K562 (cell line): ENCODE measurements at regions not wholly inside any gene's neighbourhood (a gene's known extent, or its start where the extent isn't known, plus 50 kb on each side); places are given as distances from the start of the nearest gene placed in this dataset.

Experiments used
- ATAC-seq: fragments of 200-7000 bp; cut with Tn5 transposase; 3 replicates; pipeline ENCODE4 v1.9.1; 2020; ENCODE audit warnings: moderate library complexity
- BruUV-seq: library from RNA; stranded (reverse); fragments of 400-500 nt; replicated peaks from 2 replicates; lab custom pipeline; 2021; lab: Mats Ljungman, UMichigan
- CTCF ChIA-PET: fragments of 300-600 bp; formaldehyde crosslinking; extraction: SDS; loops from one replicate; lab custom pipeline; 2021; ENCODE audit warnings: low intra/inter-chr PET ratio; lab: Yijun Ruan, JAX
- POLR2A ChIA-PET: fragments of 300-600, 350-650 bp; sonication (Branson Sonifier 250); formaldehyde crosslinking; extraction: SDS; loops from one replicate; lab custom pipeline; 2021; ENCODE audit warnings: antibody characterized with exemption, inconsistent platforms; lab: Yijun Ruan, JAX
- DNase-seq, 4 experiments: peaks; one replicate each; pipeline versions ENCODE4 v3.0.0 to v3.0.0-alpha.2; 2011 to 2018; ENCODE audit warnings: low spot score in 3 of 4, mixed read lengths in 3 of 4; ENCODE audit errors: extremely low read depth in 1 of 4
- FAIRE-seq: peaks from 2 replicates; lab custom pipeline; 2011; peaks lifted over from hg19 to GRCh38; lab: Jason Lieb, UNC
- H2AFZ ChIP-seq: 2 replicates; pipeline ENCODE4 v1.6.0; 2011; ENCODE audit warnings: low read depth, low read length, control low read depth, inconsistent platforms
- H3K27ac ChIP-seq: fragments of 200-600 bp; 3 replicates; pipeline ENCODE4 v1.8.0; 2011; ENCODE audit warnings: low read depth, mild to moderate bottlenecking, control low read depth, inconsistent platforms, low read length, moderate library complexity, mixed read lengths; ENCODE audit errors: extremely low read depth
- H3K27me3 ChIP-seq, 2 experiments: fragments of 300-600 bp in 1 of 2; 2 replicates in 1 of 2; 3 replicates in 1 of 2; pipeline versions ENCODE4 v1.6.0 to v1.8.0; 2011; ENCODE audit warnings: inconsistent platforms in 2 of 2, low read length in 2 of 2, mild to moderate bottlenecking in 1 of 2, mixed read lengths in 1 of 2, moderate library complexity in 1 of 2; ENCODE audit not compliant: control insufficient read depth in 2 of 2, insufficient read depth in 2 of 2
- H3K36me3 ChIP-seq: fragments of 300-600 bp; 3 replicates; pipeline ENCODE4 v1.8.0; 2011; ENCODE audit warnings: mild to moderate bottlenecking, low read length, inconsistent platforms; ENCODE audit not compliant: control insufficient read depth, insufficient read depth
- H3K4me1 ChIP-seq, 2 experiments: fragments of 200-600 bp in 1 of 2; replicated peaks in 1 of 2; 2 replicates in 1 of 2; 3 replicates in 1 of 2; pipeline versions ENCODE4 v1.5.1 to v1.8.0; 2011; ENCODE audit warnings: inconsistent platforms in 2 of 2, low read length in 2 of 2, mild to moderate bottlenecking in 1 of 2, mixed read lengths in 1 of 2, moderate library complexity in 1 of 2; ENCODE audit not compliant: control insufficient read depth in 2 of 2, insufficient read depth in 2 of 2
- H3K4me2 ChIP-seq: 2 replicates; pipeline ENCODE4 v1.6.1; 2011; ENCODE audit warnings: low read length, control low read depth, inconsistent platforms, mixed read lengths; ENCODE audit not compliant: insufficient read depth
- H3K4me3 ChIP-seq: fragments of 200-600 bp; sonication (generic), shearing (Covaris generic); 2 replicates; pipeline ENCODE4 v1.5.1; 2016; ENCODE audit warnings: control low read depth, inconsistent platforms
- H3K79me2 ChIP-seq: fragments of 200-600 bp; 3 replicates; pipeline ENCODE4 v1.8.0; 2011; ENCODE audit warnings: low read length, inconsistent platforms; ENCODE audit not compliant: control insufficient read depth, insufficient read depth
- H3K9ac ChIP-seq, 2 experiments: 2 replicates each; pipeline versions ENCODE4 v1.6.0 to v1.6.1; 2011; ENCODE audit warnings: low read depth in 2 of 2, low read length in 2 of 2, control low read depth in 1 of 2, inconsistent platforms in 1 of 2, mild to moderate bottlenecking in 1 of 2, mixed read lengths in 1 of 2; ENCODE audit not compliant: insufficient read depth in 1 of 2
- H3K9me1 ChIP-seq: one replicate; pipeline ENCODE4 v1.6.0; 2011; ENCODE audit warnings: inconsistent platforms, mild to moderate bottlenecking, low read length, moderate library complexity; ENCODE audit not compliant: control insufficient read depth, insufficient read depth
- H3K9me3 ChIP-seq: replicated peaks from 2 replicates; pipeline ENCODE4 v1.5.1; 2011; ENCODE audit warnings: low read depth, low read length, inconsistent platforms; ENCODE audit not compliant: control insufficient read depth, insufficient read depth
- H4K20me1 ChIP-seq: replicated peaks from 2 replicates; pipeline ENCODE4 v1.6.1; 2011; ENCODE audit warnings: low read length, inconsistent platforms, mixed read lengths; ENCODE audit not compliant: control insufficient read depth, insufficient read depth
- BRD4 ChIP-seq: fragments of 200-600 bp; sonication (generic); IDR thresholded peaks from 2 replicates; pipeline ENCODE4 v1.6.1; 2017; ENCODE audit warnings: inconsistent platforms
- E2F8 ChIP-seq: fragments of 450-650 bp; IDR thresholded peaks from 2 replicates; pipeline ENCODE4 v1.7.1; 2018; ENCODE audit warnings: mild to moderate bottlenecking, low read depth; ENCODE audit not compliant: partially characterized antibody
- GABPB2 ChIP-seq: fragments of 250-450 bp; sonication (Bioruptor Pico); conservative IDR thresholded peaks from 2 replicates; pipeline ENCODE4 v1.5.1; 2021; ENCODE audit warnings: mild to moderate bottlenecking
- MTA3 ChIP-seq: fragments of 450-650 bp; formaldehyde crosslinking; IDR thresholded peaks from 2 replicates; pipeline ENCODE4 v1.6.1; 2017; ENCODE audit warnings: mild to moderate bottlenecking, borderline replicate concordance
- MYC ChIP-seq, 2 experiments: fragments of 250-450 bp in 1 of 2; sonication (Bioruptor Pico) in 1 of 2; IDR thresholded peaks; 2 replicates each; pipeline versions ENCODE4 v1.5.1 to v1.6.1; 2012 to 2021; ENCODE audit warnings: low read depth in 2 of 2, borderline replicate concordance in 1 of 2, improper control_type of control experiment in 1 of 2, low read length in 1 of 2, mild to moderate bottlenecking in 1 of 2, moderate library complexity in 1 of 2
- PML ChIP-seq: IDR thresholded peaks from 2 replicates; pipeline ENCODE4 v1.6.1; 2012; ENCODE audit warnings: low read length, inconsistent platforms
- POLR3A ChIP-seq: IDR thresholded peaks from 2 replicates; pipeline ENCODE4 v1.6.1; 2011; ENCODE audit warnings: borderline replicate concordance, mild to moderate bottlenecking, moderate library complexity; ENCODE audit not compliant: insufficient read length, insufficient read depth; ENCODE audit errors: extremely low read depth
- PYGO2 ChIP-seq: fragments of 450-650 bp; IDR thresholded peaks from 2 replicates; pipeline ENCODE4 v1.6.1; 2016; ENCODE audit warnings: mild to moderate bottlenecking, missing genetic modification characterization, moderate library complexity, missing compliant biosample characterization
- RBM25 ChIP-seq: fragments of 200-400 bp; formaldehyde crosslinking; IDR thresholded peaks from 2 replicates; pipeline ENCODE4 v1.6.1; 2018; ENCODE audit warnings: low read length, low read depth, moderate library complexity; ENCODE audit not compliant: severe bottlenecking
- SIN3A ChIP-seq, 2 experiments: fragments of 150-350 bp in 1 of 2; IDR thresholded peaks; 2 replicates each; pipeline ENCODE4 v1.6.1; 2011 to 2016; ENCODE audit warnings: borderline replicate concordance in 2 of 2, low read depth in 2 of 2, low read length in 2 of 2, mild to moderate bottlenecking in 2 of 2, moderate library complexity in 2 of 2; ENCODE audit not compliant: control insufficient read depth in 1 of 2
- SMARCC2 ChIP-seq: fragments of 450-650 bp; IDR thresholded peaks from 2 replicates; pipeline ENCODE4 v1.6.1; 2017; ENCODE audit warnings: antibody characterized with exemption, moderate library complexity, mild to moderate bottlenecking, low read depth
- TEAD2 ChIP-seq: fragments of 450-650 bp; IDR thresholded peaks from 2 replicates; pipeline ENCODE4 v1.6.1; 2016; ENCODE audit warnings: missing genetic modification characterization, control low read depth, missing compliant biosample characterization
- TRIM28 ChIP-seq: fragments of 450-650 bp; IDR thresholded peaks from 2 replicates; pipeline ENCODE4 v1.6.1; 2017
- ZNF408 ChIP-seq: fragments of 250-450 bp; sonication (Bioruptor Pico); IDR thresholded peaks from 2 replicates; pipeline ENCODE4 v1.4.0; 2020; ENCODE audit warnings: low read depth, mild to moderate bottlenecking, moderate library complexity
- ZNF75A ChIP-seq: fragments of 450-650 bp; formaldehyde crosslinking; IDR thresholded peaks from 2 replicates; pipeline ENCODE4 v1.4.0; 2020; ENCODE audit warnings: mild to moderate bottlenecking
- ZNF79 ChIP-seq: fragments of 250-450 bp; sonication (Bioruptor Pico); IDR thresholded peaks from 2 replicates; pipeline ENCODE4 v1.4.0; 2020; ENCODE audit warnings: low read depth, mild to moderate bottlenecking, moderate library complexity
- WGBS: fragments of 100-300 bp; shearing (Covaris generic); methylation state at CpG from one replicate; pipeline ENCODE4 v1.1.6; 2016; ENCODE audit warnings: low coverage, mixed read lengths; ENCODE audit not compliant: insufficient coverage; ENCODE audit errors: missing lambda C conversion rate; 5-methylcytosine and 5-hydroxymethylcytosine counted together
- in situ Hi-C: fragments of 300-500 bp; cut with MboI; formaldehyde crosslinking; loops from 4 replicates; pipeline ENCODE4 v1.15.0; 2018; ENCODE audit warnings: inconsistent platforms, mixed read lengths
- intact Hi-C: fragments of 100-400 bp; cut with micrococcal nuclease; formaldehyde crosslinking; loops from 2 replicates; pipeline ENCODE4 v1.14.2; 2022
- TF ChIP-seq, protein P1 (sequence below): fragments of 450-650 bp; IDR thresholded peaks from 2 replicates; pipeline ENCODE4 v1.6.1; 2016; ENCODE audit warnings: antibody characterized with exemption
- TF ChIP-seq, protein P2 (sequence below): fragments of 150-350 bp; conservative IDR thresholded peaks from 2 replicates; pipeline ENCODE4 v1.6.1; 2014; ENCODE audit warnings: low read length

DNA sequence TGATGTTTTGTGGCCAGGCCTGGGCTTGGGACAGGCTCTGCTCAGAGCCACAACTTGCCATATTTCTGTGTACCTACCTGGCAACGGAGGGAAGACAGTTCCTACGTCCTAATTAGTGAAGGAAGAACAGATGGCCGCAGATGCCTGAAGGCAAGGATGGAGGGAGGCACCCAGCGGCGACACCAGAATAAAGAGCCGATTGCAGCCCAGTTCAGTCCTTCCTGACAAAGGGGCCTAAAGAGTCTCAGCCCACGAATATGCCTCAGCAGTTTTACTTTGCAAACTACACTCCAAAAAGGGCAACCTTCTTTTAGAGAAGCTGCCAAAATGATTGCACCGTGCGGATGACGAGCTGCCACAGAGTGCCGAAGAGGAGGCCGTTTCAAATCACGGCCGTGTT, 585.8 kb downstream of the GLRX3 start:
- intact Hi-C loops (no loop called here), in situ Hi-C loops (no loop called here)
- Histone ChIP-seq H3K4me3 (no peak overlapping the region), H3K4me1 (no peaks in the 10 kb centered on the region), H3K27me3 (no peaks in the 10 kb centered on the region), H2AFZ (no peak overlapping the region), H3K9ac (no peak overlapping the region), H3K27ac (no peak overlapping the region), H3K79me2 (no peaks in the 10 kb centered on the region), H3K36me3 (no peaks in the 10 kb centered on the region), H3K9me1 (no peaks in the 10 kb centered on the region), H4K20me1 (no peaks in the 10 kb centered on the region), H3K9me3 (no peaks in the 10 kb centered on the region), H3K4me2 (no peak overlapping the region)
- no TSS peak for BruUV-seq
- FAIRE-seq (no peak), DNase-seq (no peak), ATAC-seq (no peak)
- TF ChIP-seq RBM25 = no peak
- no peak for TF ChIP-seq PYGO2 (tag)
- no peak for TF ChIP-seq E2F8
- TF ChIP-seq MYC (IDR thresholded peaks at IDR 0.05; ENCODE audit: low read depth, low read length) = no peak
- TF ChIP-seq MYC (CRISPR knock-in tag; IDR thresholded peaks at IDR 0.05; ENCODE audit: borderline replicate concordance, low read depth) = no peak
- TF ChIP-seq SMARCC2 = no peak
- TF ChIP-seq BRD4 = no peak
- no peak for TF ChIP-seq MTA3
- TF ChIP-seq POLR3A = no peak
- no peak for TF ChIP-seq ZNF75A (CRISPR knock-in tag)
- no peak for TF ChIP-seq GABPB2
- TF ChIP-seq, protein P1, sequence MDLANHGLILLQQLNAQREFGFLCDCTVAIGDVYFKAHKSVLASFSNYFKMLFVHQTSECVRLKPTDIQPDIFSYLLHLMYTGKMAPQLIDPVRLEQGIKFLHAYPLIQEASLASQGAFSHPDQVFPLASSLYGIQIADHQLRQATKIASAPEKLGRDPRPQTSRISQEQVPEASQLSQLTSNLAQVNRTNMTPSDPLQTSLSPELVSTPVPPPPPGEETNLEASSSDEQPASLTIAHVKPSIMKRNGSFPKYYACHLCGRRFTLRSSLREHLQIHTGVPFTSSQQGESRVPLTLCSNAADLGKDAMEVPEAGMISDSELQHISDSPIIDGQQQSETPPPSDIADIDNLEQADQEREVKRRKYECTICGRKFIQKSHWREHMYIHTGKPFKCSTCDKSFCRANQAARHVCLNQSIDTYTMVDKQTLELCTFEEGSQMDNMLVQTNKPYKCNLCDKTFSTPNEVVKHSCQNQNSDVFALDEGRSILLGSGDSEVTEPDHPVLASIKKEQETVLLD = no peak
- TF ChIP-seq PML = no peak
- no peak for TF ChIP-seq ZNF79
- TF ChIP-seq SIN3A (IDR thresholded peaks at IDR 0.05; ENCODE audit: borderline replicate concordance in 2 of 2, control insufficient read depth in 1 of 2, low read depth in 2 of 2, low read length in 2 of 2) = no peak
- TF ChIP-seq TRIM28 = no peak
- no peak for TF ChIP-seq TEAD2 (tag)
- TF ChIP-seq, protein P2, sequence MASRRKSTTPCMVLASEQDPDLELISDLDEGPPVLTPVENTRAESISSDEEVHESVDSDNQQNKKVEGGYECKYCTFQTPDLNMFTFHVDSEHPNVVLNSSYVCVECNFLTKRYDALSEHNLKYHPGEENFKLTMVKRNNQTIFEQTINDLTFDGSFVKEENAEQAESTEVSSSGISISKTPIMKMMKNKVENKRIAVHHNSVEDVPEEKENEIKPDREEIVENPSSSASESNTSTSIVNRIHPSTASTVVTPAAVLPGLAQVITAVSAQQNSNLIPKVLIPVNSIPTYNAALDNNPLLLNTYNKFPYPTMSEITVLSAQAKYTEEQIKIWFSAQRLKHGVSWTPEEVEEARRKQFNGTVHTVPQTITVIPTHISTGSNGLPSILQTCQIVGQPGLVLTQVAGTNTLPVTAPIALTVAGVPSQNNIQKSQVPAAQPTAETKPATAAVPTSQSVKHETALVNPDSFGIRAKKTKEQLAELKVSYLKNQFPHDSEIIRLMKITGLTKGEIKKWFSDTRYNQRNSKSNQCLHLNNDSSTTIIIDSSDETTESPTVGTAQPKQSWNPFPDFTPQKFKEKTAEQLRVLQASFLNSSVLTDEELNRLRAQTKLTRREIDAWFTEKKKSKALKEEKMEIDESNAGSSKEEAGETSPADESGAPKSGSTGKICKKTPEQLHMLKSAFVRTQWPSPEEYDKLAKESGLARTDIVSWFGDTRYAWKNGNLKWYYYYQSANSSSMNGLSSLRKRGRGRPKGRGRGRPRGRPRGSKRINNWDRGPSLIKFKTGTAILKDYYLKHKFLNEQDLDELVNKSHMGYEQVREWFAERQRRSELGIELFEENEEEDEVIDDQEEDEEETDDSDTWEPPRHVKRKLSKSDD = no peak
- TF ChIP-seq ZNF408 (CRISPR knock-in tag) = no peak
- CTCF ChIA-PET = no interaction called here
- 4% methylated on average over 13 of the region's 14 CpGs for WGBS
- POLR2A ChIA-PET = no interaction called here
